ENCODE measurements at regions not wholly inside any gene's neighbourhood (a gene's known extent, or its start where the extent isn't known, plus 50 kb on each side); places are given as distances from the start of the nearest gene placed in this dataset.

DNA sequence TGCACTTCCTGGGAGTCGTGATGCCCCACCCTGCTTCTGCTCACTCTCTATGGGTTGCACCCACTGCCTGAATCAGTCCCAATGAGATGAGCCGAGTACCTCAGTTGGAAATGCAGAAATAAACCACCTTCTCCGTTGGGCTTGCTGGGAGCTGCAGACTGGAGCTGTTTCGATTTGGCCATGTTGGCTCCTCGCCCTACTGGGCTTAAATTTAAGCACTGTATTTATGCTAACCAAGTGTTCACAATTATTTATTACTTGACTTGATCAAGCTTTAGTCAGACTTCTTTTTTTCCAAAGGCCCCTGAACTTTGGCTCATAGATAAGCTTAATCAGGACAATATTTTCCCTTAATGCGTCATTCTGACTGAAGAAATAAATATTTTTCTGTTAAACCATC is 1072.4 kb upstream of the CDH9 start:
- Histone ChIP-seq H4K20me1 (ENCODE audit: control insufficient read depth, insufficient read depth, insufficient read length) (no peaks in the 10 kb centered on the region), H3K79me2 (ENCODE audit: insufficient read depth, low read length) (no peaks in the 10 kb centered on the region), H2BK12ac (ENCODE audit: insufficient read length, low read depth, low read length) (no peak overlapping the region), H2BK20ac (ENCODE audit: low read depth, low read length, poor library complexity, severe bottlenecking) (no peak overlapping the region), H3K79me1 (ENCODE audit: insufficient read depth, low read depth, low read length, poor library complexity, severe bottlenecking) (no peaks in the 10 kb centered on the region), H4K5ac (ENCODE audit: insufficient read length, low read depth, low read length) (no peak overlapping the region), H3K9ac (ENCODE audit: extremely low read depth, insufficient read length, low read length) (no peak overlapping the region), H2AK5ac (ENCODE audit: insufficient read length, low read length) (no peak overlapping the region), H3T11ph (ENCODE audit: low read length) (no peak overlapping the region), H4K8ac (replicated peaks; ENCODE audit: insufficient read length, low read depth, low read length) (no peak overlapping the region), H3K9me3 (ENCODE audit: control insufficient read depth, low read depth, low read length) (no peaks in the 10 kb centered on the region), H3K4ac (ENCODE audit: low read depth, low read length) (no peak overlapping the region), H3K14ac (ENCODE audit: insufficient read depth, low read length) (no peak overlapping the region), H3K23ac (ENCODE audit: insufficient read length, low read depth, low read length) (no peak overlapping the region), H3K18ac (ENCODE audit: insufficient read length, low read depth, low read length) (no peak overlapping the region), H3K56ac (ENCODE audit: insufficient read length, low read depth, low read length) (no peak overlapping the region), H3K23me2 (ENCODE audit: insufficient read length, low read depth, low read length, poor library complexity, severe bottlenecking) (no peaks in the 10 kb centered on the region), H3K4me2 (ENCODE audit: insufficient read depth, insufficient read length, low read length) (no peak overlapping the region), H4K91ac (ENCODE audit: insufficient read length, low read depth, low read length) (no peak overlapping the region), H2BK120ac (ENCODE audit: low read depth, low read length, poor library complexity, severe bottlenecking) (no peak overlapping the region), H3K4me1 (ENCODE audit: insufficient read depth, low read length) (no peaks in the 10 kb centered on the region), H2AFZ (ENCODE audit: low read length) (no peak overlapping the region), H3K27ac (ENCODE audit: insufficient read length, low read depth, low read length) (no peak overlapping the region), H2BK15ac (ENCODE audit: low read depth, low read length) (no peak overlapping the region), H3K27me3 (ENCODE audit: insufficient read depth, low read length) (no peaks in the 10 kb centered on the region), H2BK5ac (ENCODE audit: insufficient read length, low read length) (no peak overlapping the region)
- peaks cover 0 to 5% of the 10 kb centered on the region in 2 experiments; a peak in 2 of 5 replicates for H3K9me3 Mint-ChIP-seq
- WGBS (ENCODE audit: extremely low coverage, insufficient read length, low lambda C conversion rate): no CpG with 5 or more reads among the region's 6 CpGs
- TF ChIP-seq, protein P1, sequence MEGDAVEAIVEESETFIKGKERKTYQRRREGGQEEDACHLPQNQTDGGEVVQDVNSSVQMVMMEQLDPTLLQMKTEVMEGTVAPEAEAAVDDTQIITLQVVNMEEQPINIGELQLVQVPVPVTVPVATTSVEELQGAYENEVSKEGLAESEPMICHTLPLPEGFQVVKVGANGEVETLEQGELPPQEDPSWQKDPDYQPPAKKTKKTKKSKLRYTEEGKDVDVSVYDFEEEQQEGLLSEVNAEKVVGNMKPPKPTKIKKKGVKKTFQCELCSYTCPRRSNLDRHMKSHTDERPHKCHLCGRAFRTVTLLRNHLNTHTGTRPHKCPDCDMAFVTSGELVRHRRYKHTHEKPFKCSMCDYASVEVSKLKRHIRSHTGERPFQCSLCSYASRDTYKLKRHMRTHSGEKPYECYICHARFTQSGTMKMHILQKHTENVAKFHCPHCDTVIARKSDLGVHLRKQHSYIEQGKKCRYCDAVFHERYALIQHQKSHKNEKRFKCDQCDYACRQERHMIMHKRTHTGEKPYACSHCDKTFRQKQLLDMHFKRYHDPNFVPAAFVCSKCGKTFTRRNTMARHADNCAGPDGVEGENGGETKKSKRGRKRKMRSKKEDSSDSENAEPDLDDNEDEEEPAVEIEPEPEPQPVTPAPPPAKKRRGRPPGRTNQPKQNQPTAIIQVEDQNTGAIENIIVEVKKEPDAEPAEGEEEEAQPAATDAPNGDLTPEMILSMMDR (conservative IDR thresholded peaks at IDR 0.05): no peak
- H3K4me3 Mint-ChIP-seq: no peak overlapping the region
- H3K27ac Mint-ChIP-seq: no peak overlapping the region; a peak in 1 of 7 replicates
- H3K36me3 Mint-ChIP-seq (ENCODE audit: insufficient read depth in 1 of 3, low read depth in 3 of 3): peaks cover 0 to 6% (median 0%) of the 10 kb centered on the region in 3 experiments; a peak in 1 of 7 replicates
- peaks cover under 1% of the 10 kb centered on the region in 2 experiments; a peak in 1 of 4 replicates for H3K4me1 Mint-ChIP-seq
- H3K27me3 Mint-ChIP-seq (ENCODE audit: low read depth): no peaks in the 10 kb centered on the region
- no peak for DNase-seq

Measured in H9 (cell line).